Choroid plexus epithelial cell (primary cell): ENCODE measurements at regions not wholly inside any gene's neighbourhood (a gene's known extent, or its start where the extent isn't known, plus 50 kb on each side); places are given as distances from the start of the nearest gene placed in this dataset.

Experiments used
- DNase-seq: peaks from one replicate; pipeline ENCODE4 v3.0.0-alpha.2; 2010; ENCODE audit warnings: low read depth
- H3K4me3 ChIP-seq: 2 replicates; pipeline ENCODE4 v1.5.1; 2011; ENCODE audit warnings: low read depth, mild to moderate bottlenecking, control low read depth, low read length, moderate library complexity
- CTCF ChIP-seq: conservative IDR thresholded peaks from 2 replicates; pipeline ENCODE4 v1.5.1; 2011; ENCODE audit warnings: low read depth, mild to moderate bottlenecking, control low read depth, inconsistent platforms, low read length, moderate library complexity

GRCh38 chr1:192010406-192010805, 147.9 kb upstream of the RGS18 start:
- peak; percentile 46 for DNase-seq
- H3K4me3 ChIP-seq, result no peak overlapping the region
- no peak for TF ChIP-seq CTCF

DNA sequence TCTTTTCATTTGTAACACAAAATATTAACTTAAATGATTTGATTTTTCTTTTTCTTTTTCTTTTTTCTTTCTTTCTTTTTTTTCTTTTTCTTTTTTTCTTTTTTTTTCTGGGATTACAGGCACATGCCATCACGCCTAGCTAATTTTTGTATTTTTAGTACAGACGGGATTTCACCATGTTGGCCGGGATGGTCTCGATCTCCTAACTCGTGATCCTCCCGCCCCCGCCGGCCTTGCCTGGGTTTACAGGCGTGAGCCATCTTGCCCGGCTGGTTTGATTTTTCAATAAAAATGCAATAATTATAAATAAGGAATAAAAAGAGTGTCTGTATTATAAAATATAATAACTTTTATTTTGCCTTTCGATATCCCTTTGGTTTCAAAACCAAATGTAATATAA, 146.7 kb upstream of the RGS18 start:
- DNase-seq, result no peak
- H3K4me3 ChIP-seq, result no peak overlapping the region
- TF ChIP-seq CTCF, result no peak

DNA sequence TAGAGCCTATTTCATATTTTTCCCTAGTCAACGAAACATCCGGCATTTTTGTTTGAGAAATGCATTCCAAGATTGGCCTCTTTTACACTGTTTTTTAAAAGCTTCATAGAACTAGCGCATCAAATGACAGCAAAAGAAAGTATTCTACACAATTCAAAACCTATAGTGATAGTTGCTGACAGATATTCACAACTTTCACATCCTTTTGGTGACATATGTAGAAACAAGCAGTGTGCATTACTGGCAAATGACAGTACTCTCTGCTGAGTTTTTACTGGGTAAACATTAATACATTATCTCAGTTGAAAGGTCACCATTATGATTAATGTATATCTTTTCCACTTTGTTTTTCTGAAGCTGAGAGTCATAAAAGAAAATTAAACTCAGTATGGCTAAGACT, 135.4 kb upstream of the RGS18 start:
- no peak for DNase-seq
- H3K4me3 ChIP-seq, result no peak overlapping the region
- TF ChIP-seq CTCF, result no peak

GRCh38 chr1:192024881-192025280, 133.4 kb upstream of the RGS18 start:
- no peak for DNase-seq
- H3K4me3 ChIP-seq, result no peak overlapping the region
- no peak for TF ChIP-seq CTCF

DNA sequence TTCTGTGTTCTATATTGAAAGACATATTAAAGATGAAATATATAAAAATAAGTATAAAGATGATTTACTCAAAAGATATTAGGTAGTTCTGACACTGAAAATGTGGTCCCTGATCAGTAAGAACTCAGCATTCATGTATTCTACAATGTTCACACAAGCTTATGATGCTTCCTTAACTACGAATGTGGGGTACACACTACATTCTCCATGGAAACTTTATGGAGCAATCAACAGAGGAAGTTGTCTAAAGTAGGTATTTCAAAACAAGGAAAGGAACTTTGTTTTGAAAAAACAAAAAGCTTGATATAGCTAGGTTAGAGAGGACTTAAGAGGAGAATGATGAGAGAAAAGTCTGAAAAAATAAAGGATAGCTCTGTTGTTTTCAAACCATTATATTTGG, 119.7 kb upstream of the RGS18 start:
- TF ChIP-seq CTCF, result no peak
- H3K4me3 ChIP-seq, result no peak overlapping the region
- DNase-seq, result no peak

GRCh38 chr1:192045131-192045530, 113.1 kb upstream of the RGS18 start:
- TF ChIP-seq CTCF, result no peak

DNA sequence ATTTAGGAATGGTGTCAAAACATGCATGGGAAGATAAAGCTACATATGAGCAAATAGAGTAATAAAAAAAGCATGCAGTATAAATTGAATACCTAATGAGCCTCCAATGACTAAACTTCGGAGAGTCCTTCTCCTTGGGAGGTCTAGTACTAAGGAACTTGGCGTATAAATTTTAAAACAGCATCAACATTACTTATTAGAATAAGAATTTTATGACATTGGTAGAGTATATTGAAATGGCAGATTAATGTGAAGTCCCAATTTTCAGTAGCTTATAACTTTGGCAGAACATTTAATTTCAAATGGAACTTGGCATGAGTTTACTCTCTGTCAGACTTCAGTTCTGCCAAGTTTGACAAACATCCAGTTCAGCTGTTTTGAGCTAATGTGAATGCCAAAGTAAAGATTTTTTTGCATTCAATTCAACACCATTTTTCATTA, 104.7 kb upstream of the RGS18 start:
- no peak for TF ChIP-seq CTCF
- H3K4me3 ChIP-seq, result no peak overlapping the region
- no peak for DNase-seq

More at GRCh38 chr1:192045131-192045530, 113.1 kb upstream of the RGS18 start:
- no peak for DNase-seq
- H3K4me3 ChIP-seq, result no peak overlapping the region
